HG02840 (cell line): ENCODE measurements at regions not wholly inside any gene's neighbourhood (a gene's known extent, or its start where the extent isn't known, plus 50 kb on each side); places are given as distances from the start of the nearest gene placed in this dataset.

Experiments used
- ATAC-seq: cut with Tn5 transposase; IDR thresholded peaks from one replicate; pipeline ENCODE4 v1.9.1; 2021; ENCODE audit warnings: mild to moderate bottlenecking, moderate library complexity, moderate number of reproducible peaks; ENCODE audit not compliant: unreplicated experiment, low FRiP score

DNA sequence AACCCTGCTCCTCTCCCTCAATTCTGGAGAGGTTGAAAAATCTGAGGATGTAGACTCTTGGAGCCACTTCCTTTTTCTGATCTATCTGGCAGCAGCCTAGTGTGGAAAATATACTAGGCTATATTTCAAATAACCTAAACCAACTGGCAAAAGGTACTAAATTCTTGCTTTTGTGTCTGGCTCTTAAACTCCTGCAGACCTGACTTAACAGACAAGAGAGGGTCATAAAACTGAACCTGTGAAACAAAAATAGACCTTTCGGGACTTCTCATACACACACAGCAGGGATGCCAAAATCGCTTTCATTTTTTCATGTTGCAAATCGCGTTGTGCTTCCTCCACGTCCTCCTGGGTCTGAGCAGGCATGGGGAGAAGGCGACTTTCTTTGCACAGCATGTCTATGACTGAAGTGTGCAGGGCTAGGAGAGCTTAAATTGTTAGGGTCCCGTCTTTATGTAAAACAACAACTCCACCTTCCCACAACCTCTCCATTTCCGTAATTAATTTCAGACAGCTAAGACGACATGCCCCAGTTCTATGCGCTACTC, 520.7 kb upstream of the PSMD7 start:
- no peak for ATAC-seq

DNA sequence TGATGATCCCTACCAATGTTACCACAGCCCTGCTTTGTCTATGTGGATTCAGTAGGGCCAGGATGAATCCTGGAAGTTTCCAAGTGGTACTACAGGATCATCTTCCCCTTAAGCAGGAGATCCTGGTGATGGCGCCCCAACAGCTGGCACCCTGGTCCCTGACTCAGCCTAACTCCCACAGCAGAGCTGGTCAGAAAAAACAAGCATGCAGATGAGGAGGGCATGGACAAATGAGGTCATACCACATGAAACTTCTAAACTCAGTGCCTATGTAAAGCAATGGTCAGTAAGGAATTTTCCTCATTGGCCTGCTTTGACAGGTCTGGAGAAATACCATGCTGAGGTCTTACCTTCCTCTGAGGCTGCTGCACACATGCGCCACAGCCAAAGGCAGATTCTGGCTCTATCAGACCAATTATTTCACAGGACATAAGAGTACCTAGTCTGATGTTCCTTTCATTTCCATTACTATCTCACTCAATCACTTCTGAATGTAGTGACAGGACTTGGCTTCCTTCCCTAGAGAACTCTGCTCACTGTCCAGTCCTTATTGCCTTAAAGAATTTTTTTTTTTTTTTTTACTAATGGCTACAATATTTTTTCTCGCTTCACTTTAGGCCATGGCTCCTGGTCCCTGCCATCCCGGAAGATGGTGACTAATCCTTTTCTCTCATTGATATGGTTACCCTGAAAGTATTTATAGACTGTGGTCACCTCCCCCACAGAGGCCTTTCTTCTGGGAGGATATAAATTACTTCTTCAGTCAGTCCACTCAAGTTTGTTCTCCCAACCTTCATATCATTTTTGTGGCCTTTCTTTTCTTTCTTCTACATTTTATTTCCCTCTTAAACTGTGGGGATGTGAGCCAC, 525.2 kb upstream of the PSMD7 start:
- no peak for ATAC-seq

DNA sequence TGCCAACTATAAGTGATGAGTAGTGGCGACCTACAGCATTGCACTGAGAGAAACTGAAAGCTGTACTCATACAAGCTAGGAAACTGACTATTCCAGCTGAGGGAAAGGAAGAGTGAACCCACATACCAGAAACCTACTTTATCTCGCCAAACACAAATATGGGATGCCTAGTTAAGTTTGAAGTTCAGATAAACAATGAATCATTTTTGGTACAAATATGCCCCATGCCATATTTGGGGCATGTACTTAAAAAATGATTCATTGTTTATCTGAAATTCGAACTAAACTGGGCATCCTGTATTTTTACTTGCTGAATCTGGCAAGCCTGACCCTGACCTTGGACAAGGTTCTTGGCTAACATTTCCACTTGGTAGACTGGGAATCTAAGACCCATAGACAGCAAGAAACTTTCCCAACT, 527.8 kb upstream of the PSMD7 start:
- no peak for ATAC-seq

DNA sequence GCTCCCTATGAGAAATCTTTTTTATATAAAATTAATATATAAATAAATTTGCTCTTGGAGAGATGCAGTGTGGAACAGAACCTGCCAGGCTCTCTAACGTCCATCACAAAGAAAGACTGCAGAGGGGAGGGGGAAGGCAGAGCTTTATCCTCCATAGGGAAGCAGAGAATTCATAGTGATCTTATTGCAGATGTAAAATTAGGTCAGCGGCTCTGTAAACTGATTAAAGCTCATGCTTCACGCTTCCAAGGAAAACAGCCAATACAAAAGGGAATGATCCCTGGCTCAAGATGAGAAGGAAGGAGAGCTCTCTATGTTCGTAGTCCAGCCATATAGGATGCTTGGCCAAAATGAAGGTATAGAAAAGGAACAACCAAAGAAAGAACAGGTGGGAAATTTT, 532.3 kb upstream of the PSMD7 start:
- ATAC-seq, result no peak

DNA sequence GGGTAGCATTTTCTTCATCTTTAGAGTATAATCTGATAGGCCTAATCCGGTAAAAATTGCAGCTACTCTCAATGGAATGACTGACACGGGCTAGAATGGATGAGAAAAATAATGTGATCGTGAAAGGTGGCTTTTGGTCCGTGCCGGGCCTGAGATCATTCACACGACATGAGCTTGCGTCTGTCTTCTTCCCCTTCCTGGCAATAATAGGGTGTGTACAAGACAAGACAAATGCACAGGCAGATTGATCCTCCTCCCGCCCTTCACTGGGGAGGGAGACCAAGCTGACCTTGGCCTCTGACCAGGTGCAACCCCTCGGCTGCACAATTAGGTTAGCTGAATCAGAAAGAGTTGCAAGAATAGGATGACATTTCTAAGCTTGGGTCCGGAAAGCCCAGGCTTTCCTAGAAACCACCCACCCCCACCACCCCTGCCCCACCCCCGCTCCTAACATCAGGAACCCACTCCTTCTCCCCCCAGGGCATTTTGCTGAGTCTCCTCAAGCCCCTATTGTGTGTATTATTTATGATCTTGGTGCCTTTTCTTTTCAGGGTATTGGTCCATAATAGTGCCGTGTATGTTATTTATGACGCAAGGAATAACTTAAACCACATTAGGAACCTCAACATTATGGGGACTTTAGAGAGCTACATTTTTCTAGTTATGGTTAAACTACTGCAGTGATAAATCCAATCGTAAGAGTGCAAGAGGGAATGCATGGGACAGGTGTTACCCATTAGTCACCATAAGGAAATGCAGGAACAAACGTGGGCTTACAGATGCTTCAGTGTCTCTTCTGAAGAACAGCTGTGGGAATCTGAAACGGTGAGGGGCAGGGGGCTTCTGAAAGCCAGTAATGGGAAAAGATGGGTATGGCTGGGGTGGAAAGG, 540.1 kb upstream of the PSMD7 start:
- no peak for ATAC-seq

DNA sequence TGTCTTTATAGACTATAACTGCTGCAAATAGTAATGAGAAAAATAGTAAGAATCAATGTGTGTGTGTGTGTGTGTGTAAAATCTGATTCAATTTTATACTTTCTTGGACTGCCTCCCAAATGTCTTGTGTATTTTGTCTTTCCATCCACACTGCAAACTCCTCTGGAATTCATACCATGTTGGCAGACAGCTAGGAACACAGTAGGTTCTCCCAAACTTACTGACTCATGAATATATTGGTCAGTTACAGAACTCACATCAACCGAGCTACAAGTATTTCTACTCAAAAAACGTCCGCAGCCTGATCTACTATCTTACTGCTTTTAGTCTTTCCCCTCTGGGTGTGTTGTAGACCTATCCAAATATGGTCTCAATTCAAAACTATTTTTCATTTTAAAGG, 542.7 kb upstream of the PSMD7 start:
- ATAC-seq, result no peak

DNA sequence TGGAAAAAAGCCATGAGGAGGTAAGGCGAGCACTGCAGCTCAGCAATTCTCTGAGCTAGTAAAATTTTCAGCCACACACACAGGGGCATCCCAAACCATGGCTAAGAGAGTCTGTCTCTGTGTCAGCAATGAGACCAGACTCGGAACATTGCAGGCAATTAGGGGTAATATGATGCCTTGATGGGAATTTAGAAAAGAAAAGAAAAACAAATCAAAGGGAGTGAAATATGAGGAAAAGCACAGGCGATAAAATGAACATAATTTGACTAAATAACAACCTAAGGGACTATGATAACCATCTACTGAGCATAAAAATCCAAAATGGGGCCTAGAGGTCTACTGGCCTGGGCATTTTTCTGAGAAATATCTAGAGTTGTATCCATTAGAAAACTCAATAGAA, 546.0 kb upstream of the PSMD7 start:
- no peak for ATAC-seq

DNA sequence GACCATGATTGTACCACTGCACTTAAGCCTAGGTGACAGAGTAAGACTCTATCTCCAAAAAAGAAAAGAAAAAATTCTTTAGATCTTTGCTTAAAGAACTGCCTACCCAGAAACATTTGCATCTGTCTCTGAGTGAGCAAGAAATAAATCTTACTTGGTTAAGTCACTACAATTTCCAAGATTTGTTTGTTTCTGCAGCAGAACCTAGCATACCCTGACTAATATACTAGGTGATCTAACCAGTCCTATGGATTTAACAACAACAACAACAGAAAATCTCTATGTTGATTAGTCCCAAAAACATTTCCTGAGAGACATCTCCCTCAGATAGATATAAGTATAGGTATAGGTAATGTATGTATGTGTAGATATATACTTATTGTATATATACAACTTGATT, 549.3 kb upstream of the PSMD7 start:
- ATAC-seq, result no peak

DNA sequence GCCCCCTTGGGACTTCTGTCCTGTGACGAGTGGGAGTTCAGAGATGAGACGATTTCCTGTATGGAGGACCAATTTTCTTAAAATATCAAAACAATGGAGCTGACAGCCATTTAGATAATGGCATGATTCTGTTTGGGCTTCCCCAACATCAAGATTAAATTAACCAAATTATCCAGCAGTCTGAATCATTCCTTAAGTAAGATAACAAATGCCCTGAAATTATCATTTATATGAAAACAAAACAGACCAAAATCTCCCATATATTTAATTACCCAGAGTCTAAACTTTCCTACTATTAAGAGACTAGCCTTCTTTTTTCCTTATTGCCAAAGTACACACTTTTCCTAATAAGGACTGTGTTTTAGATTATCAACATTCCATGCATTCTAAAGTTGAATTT, 550.1 kb upstream of the PSMD7 start:
- ATAC-seq, result no peak

DNA sequence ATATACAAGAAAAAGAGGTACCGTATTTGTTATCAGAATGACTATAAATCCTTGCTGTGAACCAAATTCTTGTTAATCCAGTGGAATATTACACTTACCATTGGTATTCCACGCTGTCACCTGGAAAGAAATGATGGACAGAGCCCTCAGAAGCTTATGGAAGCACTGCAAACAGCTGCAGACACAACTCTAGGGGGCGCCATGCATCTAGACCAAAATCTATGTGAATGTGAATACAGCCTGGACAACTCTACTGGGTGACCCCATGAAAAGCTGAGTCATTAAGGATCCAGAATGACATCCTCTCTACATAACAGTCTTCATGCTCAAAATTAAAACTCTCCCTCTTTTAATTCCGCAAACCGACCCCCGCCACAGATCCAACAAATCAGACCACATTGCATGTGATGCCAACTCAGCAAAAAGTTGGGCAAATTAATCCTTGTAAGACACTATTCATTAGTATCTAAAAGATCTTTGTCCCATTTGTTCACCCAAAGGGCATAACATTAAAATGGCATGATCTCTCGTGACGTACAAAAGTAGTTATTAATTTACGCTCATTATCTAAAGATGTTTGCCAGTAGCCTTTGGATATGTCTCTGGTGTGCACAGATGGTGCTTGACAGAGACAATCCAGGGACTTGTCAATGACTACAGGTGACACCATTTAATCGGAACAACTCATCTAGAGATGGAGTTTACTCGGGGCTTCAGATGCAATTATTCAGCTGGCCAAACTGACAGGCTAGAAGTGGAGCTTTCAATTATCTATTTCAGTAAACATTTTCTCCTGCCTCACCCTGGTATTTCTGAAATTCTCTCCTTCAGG, 552.7 kb upstream of the PSMD7 start:
- no peak for ATAC-seq

DNA sequence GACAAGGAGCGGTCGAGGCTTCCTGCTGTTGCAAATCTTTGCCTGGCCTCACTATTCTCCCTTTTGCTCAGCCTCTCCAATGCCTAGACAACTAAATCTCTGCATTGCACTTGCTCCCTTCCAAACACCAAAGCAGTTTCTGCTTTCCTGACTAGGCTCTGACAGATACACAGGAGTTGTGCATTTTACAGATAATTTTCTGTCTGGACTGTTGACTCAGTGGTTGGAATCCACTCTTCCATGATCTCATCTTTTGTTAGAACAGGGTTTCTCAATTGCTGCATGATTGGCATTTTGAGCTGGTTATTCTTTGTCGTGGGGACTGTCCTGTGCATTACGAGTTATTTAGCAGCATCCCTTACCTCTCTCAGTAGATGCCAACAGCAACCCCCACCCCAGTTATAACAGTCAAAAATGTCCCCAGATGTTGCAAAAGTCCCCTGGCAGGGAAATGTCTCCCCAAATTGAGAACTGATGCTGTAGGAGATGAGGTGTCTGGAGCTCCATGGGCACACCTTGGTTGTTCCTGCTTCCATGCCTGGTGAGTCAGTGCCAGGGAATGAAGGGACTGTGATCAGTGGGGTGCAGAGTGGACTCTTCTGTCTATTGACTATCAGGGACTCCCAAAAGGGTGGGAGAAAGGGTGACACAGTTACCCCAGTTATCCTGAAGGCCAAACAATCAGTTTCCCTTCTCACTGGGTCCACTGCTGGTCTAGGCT, 557.4 kb upstream of the PSMD7 start:
- no peak for ATAC-seq

DNA sequence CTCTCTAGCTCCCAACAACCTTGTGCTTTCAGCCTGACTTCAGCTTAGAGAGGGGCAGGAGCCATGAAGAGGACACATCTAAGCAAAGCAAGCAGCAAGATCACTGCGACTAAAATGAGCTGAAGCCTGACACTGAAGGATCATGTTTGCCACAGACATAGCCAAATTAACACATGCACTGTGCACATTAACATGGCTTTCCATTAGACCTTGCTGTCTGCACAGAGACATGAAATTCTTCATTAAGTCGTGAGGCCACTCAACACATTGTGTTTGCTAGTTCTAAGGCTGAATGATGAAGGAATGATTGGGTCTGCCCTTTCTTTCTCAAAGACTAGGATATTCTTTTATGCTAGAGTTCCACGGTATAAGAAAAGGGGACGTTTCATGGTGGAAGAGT, 558.3 kb upstream of the PSMD7 start:
- no peak for ATAC-seq

DNA sequence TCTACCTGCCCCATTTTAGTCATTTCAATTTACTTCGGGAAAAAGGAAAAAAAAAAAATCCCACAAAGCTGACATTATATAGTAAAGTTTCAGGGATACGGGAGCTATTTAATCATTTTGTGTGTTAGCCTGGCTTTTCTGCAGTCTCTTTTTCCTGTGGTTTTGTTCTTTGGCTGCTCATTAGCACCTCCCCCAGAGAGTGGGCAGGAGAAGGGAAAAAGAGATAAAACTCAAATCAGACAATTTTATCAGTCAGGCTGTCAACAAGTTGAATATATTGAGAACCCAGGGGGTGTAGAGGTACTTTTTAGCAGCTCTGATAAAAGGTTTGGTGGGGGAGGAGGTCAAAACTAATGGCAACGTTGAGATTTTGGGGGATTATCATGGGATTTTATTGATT, 559.0 kb upstream of the PSMD7 start:
- no peak for ATAC-seq

DNA sequence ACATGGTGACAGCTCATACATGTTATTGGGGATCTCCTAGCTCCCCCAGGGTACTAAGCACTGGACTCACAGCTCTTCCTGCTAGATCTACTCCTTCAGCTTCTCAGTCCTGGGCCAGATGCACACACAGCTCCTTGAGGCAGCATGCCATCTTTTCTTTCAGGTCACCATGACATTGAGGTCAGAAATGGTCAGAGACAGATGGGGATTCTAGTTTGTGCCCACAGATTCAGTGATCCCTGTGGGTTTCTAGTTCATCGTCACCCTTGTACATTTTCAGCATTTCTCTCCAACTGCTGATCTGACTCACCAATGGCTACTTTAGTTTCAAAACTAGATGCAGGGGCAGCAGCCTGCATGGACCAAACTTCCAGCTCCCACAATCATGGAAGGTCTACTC, 560.7 kb upstream of the PSMD7 start:
- no peak for ATAC-seq

DNA sequence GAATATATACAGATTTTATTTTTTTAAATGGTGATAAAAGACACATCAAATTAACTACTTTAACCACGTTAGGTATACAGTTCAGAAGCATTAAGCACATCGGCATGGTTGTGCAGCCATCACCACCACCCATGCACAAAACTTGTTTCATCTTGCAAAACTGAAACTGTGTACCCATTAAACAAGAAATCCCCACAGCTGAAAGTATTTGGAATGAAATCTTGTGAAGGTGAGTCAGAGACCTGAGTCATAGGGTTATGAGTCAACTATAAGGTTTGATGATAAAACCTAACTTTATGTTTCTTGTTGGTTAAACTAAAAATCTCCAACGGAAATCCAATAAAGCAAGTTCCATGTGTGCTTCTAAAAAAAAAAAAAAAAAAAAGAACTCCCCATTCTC, 561.6 kb upstream of the PSMD7 start:
- ATAC-seq, result no peak

DNA sequence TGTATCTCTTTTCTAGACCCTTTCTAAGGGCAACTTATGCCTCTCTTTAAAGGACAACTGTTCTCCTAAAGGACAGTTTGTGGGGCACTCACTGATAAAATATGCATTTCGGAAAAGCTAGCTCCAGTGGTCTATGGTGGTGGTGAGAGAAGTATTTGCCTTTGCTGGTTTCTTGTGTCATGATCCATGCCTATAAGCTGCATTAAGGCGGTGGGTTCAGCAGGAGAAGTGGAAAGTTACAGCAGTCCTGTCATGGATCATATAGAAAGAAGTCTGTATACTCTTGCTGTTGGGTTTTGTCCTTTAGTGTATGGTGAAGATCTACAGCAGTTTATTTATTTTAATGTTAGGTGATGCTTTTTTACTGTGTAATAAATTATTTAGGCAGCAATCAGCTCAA, 563.9 kb upstream of the PSMD7 start:
- ATAC-seq, result no peak

DNA sequence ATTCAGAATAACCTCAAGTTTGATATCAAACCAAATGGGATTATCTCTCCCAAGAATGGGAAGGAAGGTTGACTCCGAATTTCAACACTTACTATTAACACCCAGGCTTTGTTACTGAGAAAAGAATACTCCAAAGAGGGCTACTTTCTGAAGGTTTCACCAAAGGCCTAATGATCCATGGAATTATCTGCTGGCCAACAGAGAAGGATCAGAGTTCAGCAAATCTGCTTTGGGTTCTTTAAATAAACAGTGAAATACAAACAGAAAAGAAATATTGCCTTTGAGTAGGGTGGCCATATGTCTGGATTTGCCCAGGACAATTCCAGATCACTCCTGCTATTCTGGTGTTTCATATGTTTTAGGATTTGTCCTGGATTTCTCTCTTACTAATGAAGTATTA, 564.5 kb upstream of the PSMD7 start:
- no peak for ATAC-seq

DNA sequence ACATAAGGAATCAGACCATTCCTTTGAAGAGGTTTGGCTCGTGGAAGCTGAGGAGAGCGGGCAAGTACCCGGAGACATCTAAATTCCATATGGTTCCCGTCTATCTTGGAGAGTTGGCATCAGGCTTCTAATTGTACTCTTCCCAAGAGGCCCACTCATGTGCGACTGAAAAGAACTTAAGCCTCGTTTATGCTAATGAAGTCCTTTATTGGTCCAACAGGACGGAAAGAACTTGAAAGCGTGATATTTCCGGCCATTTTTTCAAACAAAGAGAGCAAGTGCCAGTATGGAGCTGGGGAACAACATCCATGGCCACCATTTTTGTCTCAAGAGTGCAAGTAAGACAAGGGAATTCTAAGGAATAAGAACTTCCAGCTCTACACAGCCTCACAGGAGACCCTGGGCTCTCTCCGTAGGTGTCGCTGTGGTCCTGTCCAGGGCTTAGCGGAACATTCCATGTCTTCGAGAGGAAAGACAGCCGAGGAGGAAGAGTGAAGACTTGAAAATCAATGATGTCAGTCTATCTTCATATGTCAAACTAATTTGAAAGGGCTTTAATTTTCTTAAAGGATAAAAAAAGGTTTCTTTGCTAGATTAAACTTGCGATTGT, 566.0 kb upstream of the PSMD7 start:
- ATAC-seq, result no peak

DNA sequence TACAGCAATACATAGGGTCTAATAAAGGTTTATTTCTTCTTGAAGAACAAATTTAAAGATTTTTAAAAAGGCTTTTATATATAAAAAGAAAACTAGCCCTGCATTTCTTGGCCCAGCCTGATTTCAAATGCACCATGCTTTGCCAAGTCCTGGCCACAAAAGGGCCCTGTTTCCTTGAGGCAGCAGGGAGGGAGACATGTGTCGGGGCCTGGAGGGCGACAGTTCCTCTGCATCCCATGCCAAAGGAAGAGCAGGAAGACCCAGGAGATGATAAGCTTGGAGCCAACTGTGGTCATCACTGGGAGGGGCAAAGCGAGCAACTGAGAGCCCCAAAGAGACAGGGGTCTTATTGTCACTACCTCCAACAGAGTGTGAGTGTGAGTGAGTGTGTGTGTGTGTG, 571.5 kb upstream of the PSMD7 start:
- ATAC-seq, result no peak

DNA sequence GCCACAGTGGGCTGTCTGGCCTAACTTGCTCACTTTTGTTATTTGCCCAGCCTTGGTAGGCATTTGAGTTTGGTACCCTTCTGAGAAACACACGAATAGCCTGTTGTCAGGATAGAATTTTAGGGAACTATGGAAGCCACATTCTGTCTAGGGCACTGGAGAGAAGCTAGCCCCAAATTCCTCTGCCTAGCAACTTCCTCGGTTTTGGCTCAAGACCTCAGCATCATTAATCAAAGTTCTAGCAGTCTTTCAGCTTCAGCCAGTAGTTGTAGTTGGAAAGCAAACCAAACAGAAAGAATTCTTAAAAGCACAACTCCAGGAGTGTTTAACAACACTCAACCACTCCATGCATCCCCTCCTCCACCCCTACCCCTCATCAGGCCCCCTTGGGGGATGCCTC, 572.1 kb upstream of the PSMD7 start:
- no peak for ATAC-seq
